Fibroblast of skin of right quadriceps (primary cell): ENCODE measurements at regions not wholly inside any gene's neighbourhood (a gene's known extent, or its start where the extent isn't known, plus 50 kb on each side); places are given as distances from the start of the nearest gene placed in this dataset.

Experiments
- DNase-seq: peaks from one replicate; pipeline ENCODE4 v3.0.0-alpha.2; 2013

- no peak for DNase-seq
Observed at GRCh38 chr18:72940986-72941385, 73.2 kb upstream of the NETO1 start.

- no peak for DNase-seq
Observed at GRCh38 chr18:72940509-72940908, 72.7 kb upstream of the NETO1 start.

GRCh38 chr18:72935744-72936143 is 68.0 kb upstream of the NETO1 start:
- no peak for DNase-seq

- DNase-seq, result no peak
Observed at GRCh38 chr18:72922895-72923294, 55.1 kb upstream of the NETO1 start.
